OCI-LY3 (cell line): ENCODE measurements at regions not wholly inside any gene's neighbourhood (a gene's known extent, or its start where the extent isn't known, plus 50 kb on each side); places are given as distances from the start of the nearest gene placed in this dataset.

Experiments
- H2AFZ ChIP-seq: fragments of 200-600, 300-600 bp; shearing (Covaris generic); 2 replicates; pipeline ENCODE4 v1.6.0; 2014; ENCODE audit warnings: antibody characterized with exemption, low read depth, low read length
- H3K27ac ChIP-seq: fragments of 200-600, 300-600 bp; sonication (generic); 2 replicates; pipeline ENCODE4 v1.5.1; 2014; ENCODE audit warnings: mild to moderate bottlenecking, low read length, moderate library complexity, mixed read lengths
- H3K27me3 ChIP-seq: fragments of 200-600, 300-600 bp; sonication (generic); 2 replicates; pipeline ENCODE4 v1.6.1; 2014; ENCODE audit warnings: low read depth, low read length, mixed read lengths
- H3K36me3 ChIP-seq: fragments of 200-600, 300-600 bp; sonication (generic); replicated peaks from 2 replicates; pipeline ENCODE3; 2014; ENCODE audit warnings: low read depth, low read length, mixed read lengths
- H3K4me1 ChIP-seq: fragments of 300-600, 200-600 bp; sonication (generic); 2 replicates; pipeline ENCODE4 v1.6.1; 2014; ENCODE audit warnings: low read length, mixed read lengths
- H3K4me2 ChIP-seq: fragments of 200-600, 300-600 bp; sonication (generic); 2 replicates; pipeline ENCODE4 v1.6.1; 2014; ENCODE audit warnings: low read length, mixed read lengths
- H3K4me3 ChIP-seq: fragments of 300-600, 200-600 bp; sonication (generic); 2 replicates; pipeline ENCODE4 v1.5.1; 2014; ENCODE audit warnings: antibody characterized with exemption, mild to moderate bottlenecking, low read length, moderate library complexity
- H3K79me2 ChIP-seq: fragments of 300-600, 200-600 bp; shearing (Covaris generic); 2 replicates; pipeline ENCODE4 v1.6.1; 2014; ENCODE audit warnings: mild to moderate bottlenecking, low read length, mixed read lengths
- H3K9ac ChIP-seq: fragments of 300-600, 200-600 bp; shearing (Covaris generic); 2 replicates; pipeline ENCODE4 v1.6.0; 2014; ENCODE audit warnings: mild to moderate bottlenecking, low read length, moderate library complexity
- H3K9me3 ChIP-seq: fragments of 200-600, 300-600 bp; shearing (Covaris generic); 2 replicates; pipeline ENCODE4 v1.6.1; 2014; ENCODE audit warnings: low read length, mixed read lengths; ENCODE audit not compliant: insufficient read depth
- H4K20me1 ChIP-seq: fragments of 200-600, 300-600 bp; sonication (generic); 2 replicates; pipeline ENCODE4 v1.6.1; 2016; ENCODE audit warnings: low read length, mixed read lengths; ENCODE audit not compliant: insufficient read depth
- CTCF ChIP-seq: fragments of 200-600, 300-600 bp; sonication (generic); IDR thresholded peaks from 2 replicates; pipeline ENCODE4 v1.5.1; 2014; ENCODE audit warnings: antibody characterized with exemption, low read length, low read depth
- EZH2phosphoT487 ChIP-seq: fragments of 200-600 bp; shearing (Covaris generic); IDR thresholded peaks from 2 replicates; pipeline ENCODE4 v1.6.1; 2018; ENCODE audit warnings: antibody characterized with exemption, mixed run types, low read depth

DNA sequence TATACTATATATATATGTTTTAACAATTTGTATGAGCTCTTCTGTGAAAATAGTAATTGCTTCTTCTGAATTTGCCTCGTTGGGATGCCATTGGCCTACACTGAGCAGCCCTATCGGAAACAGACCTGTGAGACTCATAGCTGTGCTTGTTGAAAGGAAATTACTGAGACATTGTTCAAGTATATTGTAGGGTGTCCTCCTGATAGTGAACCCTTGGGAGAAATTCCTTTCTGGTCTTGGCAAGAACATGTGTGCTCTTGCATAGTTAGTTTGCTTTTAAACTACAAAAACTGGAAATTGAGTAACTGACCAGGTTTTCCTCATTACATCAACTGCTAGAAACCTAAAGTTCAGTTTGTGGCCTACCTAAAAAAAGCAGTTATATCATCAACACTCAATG is 160.9 kb downstream of the LURAP1L start:
- Histone ChIP-seq H3K4me2 (no peak overlapping the region), H3K9me3 (no peaks in the 10 kb centered on the region), H3K27me3 (no peaks in the 10 kb centered on the region), H3K9ac (no peak overlapping the region), H3K4me1 (peaks cover 29% of the 10 kb centered on the region), H2AFZ (0 out of 2 replicates have a peak overlapping the region, but pooled peaks have one; percentile 25), H3K4me3 (no peak overlapping the region), H4K20me1 (no peaks in the 10 kb centered on the region), H3K36me3 (no peaks in the 10 kb centered on the region), H3K79me2 (no peaks in the 10 kb centered on the region), H3K27ac (no peak overlapping the region)
- TF ChIP-seq CTCF (no peak), EZH2phosphoT487 (no peak)

GRCh38 chr9:12954441-12954840 is 179.6 kb downstream of the LURAP1L start:
- no peaks in the 10 kb centered on the region for H4K20me1 ChIP-seq
- H3K9ac ChIP-seq: no peak overlapping the region; the same call in 1 of the 2 replicates
- H3K27me3 ChIP-seq: no peaks in the 10 kb centered on the region
- H3K4me3 ChIP-seq: 0 out of 2 replicates have a peak overlapping the region, but pooled peaks have one; percentile 8
- H3K27ac ChIP-seq: peak overlapping the region; percentile 82
- TF ChIP-seq CTCF (no peak), EZH2phosphoT487 (no peak)
- H3K4me1 ChIP-seq: peaks cover 41% of the 10 kb centered on the region
- peak overlapping the region; percentile 11 for H3K4me2 ChIP-seq
- 0 out of 2 replicates have a peak overlapping the region, but pooled peaks have one; percentile 29 for H2AFZ ChIP-seq
- H3K9me3 ChIP-seq: peaks cover 15% of the 10 kb centered on the region
- no peaks in the 10 kb centered on the region for H3K79me2 ChIP-seq
- H3K36me3 ChIP-seq: peaks cover 19% of the 10 kb centered on the region

- Histone ChIP-seq H4K20me1 (no peaks in the 10 kb centered on the region), H3K36me3 (peaks cover 30% of the 10 kb centered on the region), H3K9me3 (peaks cover 15% of the 10 kb centered on the region), H3K79me2 (no peaks in the 10 kb centered on the region), H3K9ac (no peak overlapping the region), H3K4me3 (no peak overlapping the region), H3K4me2 (no peak overlapping the region), H3K27ac (peak overlapping the region; percentile 34; the same call in 1 of the 2 replicates), H2AFZ (no peak overlapping the region; the same call in 1 of the 2 replicates), H3K4me1 (peaks cover 53% of the 10 kb centered on the region), H3K27me3 (no peaks in the 10 kb centered on the region)
- TF ChIP-seq EZH2phosphoT487: no peak
- no peak for TF ChIP-seq CTCF
Observed at GRCh38 chr9:12955510-12956163, 180.8 kb downstream of the LURAP1L start.

- Histone ChIP-seq H4K20me1 (no peaks in the 10 kb centered on the region), H3K79me2 (no peaks in the 10 kb centered on the region), H3K4me1 (peaks cover 59% of the 10 kb centered on the region), H3K9me3 (peaks cover 15% of the 10 kb centered on the region), H3K27me3 (no peaks in the 10 kb centered on the region), H3K36me3 (peaks cover 30% of the 10 kb centered on the region), H3K27ac (peak overlapping the region; percentile 34), H3K4me3 (no peak overlapping the region), H2AFZ (peak overlapping the region; percentile 55; the same call in 1 of the 2 replicates), H3K4me2 (no peak overlapping the region), H3K9ac (no peak overlapping the region)
- TF ChIP-seq CTCF (no peak), EZH2phosphoT487 (no peak)
Observed at GRCh38 chr9:12956261-12956660, 181.4 kb downstream of the LURAP1L start.
